HL-60 (cell line): ENCODE measurements at regions not wholly inside any gene's neighbourhood (a gene's known extent, or its start where the extent isn't known, plus 50 kb on each side); places are given as distances from the start of the nearest gene placed in this dataset.

Source experiments
- DNase-seq, 2 experiments: peaks; one replicate each; pipeline ENCODE4 v3.0.0-alpha.2; 2010 to 2020; ENCODE audit warnings: low read depth in 1 of 2, low spot score in 1 of 2
- H3K27ac ChIP-seq: fragments of 250-450 bp; sonication (Bioruptor Pico); replicated peaks from 2 replicates; pipeline ENCODE4 v1.5.1; 2020; ENCODE audit warnings: mild to moderate bottlenecking, moderate library complexity
- H3K27me3 ChIP-seq: fragments of 250-450 bp; sonication (Bioruptor Pico); 2 replicates; pipeline ENCODE4 v1.5.1; 2021; ENCODE audit warnings: mild to moderate bottlenecking, moderate library complexity; ENCODE audit not compliant: insufficient read depth, poor library complexity, severe bottlenecking
- H3K4me3 ChIP-seq: replicated peaks from 2 replicates; pipeline ENCODE4 v1.5.1; 2011; ENCODE audit warnings: mild to moderate bottlenecking, control low read depth, low read length; ENCODE audit not compliant: insufficient read depth
- CTCF ChIP-seq: IDR thresholded peaks from one replicate; pipeline ENCODE4 v1.5.1; 2011; ENCODE audit warnings: low read length, control low read depth, inconsistent platforms; ENCODE audit not compliant: insufficient read depth
- GABPA ChIP-seq: IDR thresholded peaks from 2 replicates; pipeline ENCODE4 v1.6.1; 2012; ENCODE audit warnings: low read depth
- POLR2AphosphoS5 ChIP-seq: IDR thresholded peaks from 2 replicates; pipeline ENCODE4 v1.6.1; 2012; ENCODE audit warnings: low read depth
- REST ChIP-seq: IDR thresholded peaks from 2 replicates; pipeline ENCODE4 v1.6.1; 2012; ENCODE audit warnings: low read depth; ENCODE audit not compliant: insufficient replicate concordance
- SPI1 ChIP-seq: IDR thresholded peaks from 2 replicates; pipeline ENCODE4 v1.6.1; 2012; ENCODE audit warnings: low read depth, mild to moderate bottlenecking, borderline replicate concordance

GRCh38 chr9:82456642-82457041 lies 468.1 kb downstream of the SPATA31D1 start:
- Histone ChIP-seq H3K27me3 (no peaks in the 10 kb centered on the region), H3K27ac (no peak overlapping the region), H3K4me3 (no peak overlapping the region)
- no peak for DNase-seq
- TF ChIP-seq POLR2AphosphoS5: no peak
- no peak for TF ChIP-seq GABPA
- no peak for TF ChIP-seq SPI1
- no peak for TF ChIP-seq REST
- no peak for TF ChIP-seq CTCF

GRCh38 chr9:82457298-82457697 lies 468.7 kb downstream of the SPATA31D1 start:
- Histone ChIP-seq H3K27ac (no peak overlapping the region), H3K4me3 (no peak overlapping the region), H3K27me3 (no peaks in the 10 kb centered on the region)
- DNase-seq: no peak
- TF ChIP-seq REST (no peak), POLR2AphosphoS5 (no peak), CTCF (no peak), GABPA (no peak), SPI1 (no peak)

GRCh38 chr9:82457891-82458290 lies 469.3 kb downstream of the SPATA31D1 start:
- no peak for DNase-seq
- no peak for TF ChIP-seq GABPA
- no peak for TF ChIP-seq REST
- TF ChIP-seq CTCF: no peak
- TF ChIP-seq POLR2AphosphoS5: no peak
- TF ChIP-seq SPI1: no peak
- Histone ChIP-seq H3K27me3 (no peaks in the 10 kb centered on the region), H3K4me3 (no peak overlapping the region), H3K27ac (no peak overlapping the region)
